HEK293 (cell line): ENCODE measurements at regions not wholly inside any gene's neighbourhood (a gene's known extent, or its start where the extent isn't known, plus 50 kb on each side); places are given as distances from the start of the nearest gene placed in this dataset.

ENCODE experiments used
- CTCF ChIA-PET: fragments of 350-600 bp; formaldehyde crosslinking; extraction: SDS; loops from one replicate; lab custom pipeline; 2021; ENCODE audit warnings: antibody characterized with exemption; lab: Yijun Ruan, JAX
- POLR2A ChIA-PET: fragments of 300-600 bp; formaldehyde crosslinking; extraction: SDS; loops from one replicate; lab custom pipeline; 2020; ENCODE audit warnings: antibody characterized with exemption, inconsistent platforms; lab: Yijun Ruan, JAX
- H3K27ac ChIP-seq: fragments of 200-500 bp; sonication (Bioruptor generic); 2 replicates; pipeline ENCODE4 v1.5.1; 2014; ENCODE audit warnings: low read depth, low read length, control low read depth, inconsistent platforms; ENCODE audit errors: extremely low read depth
- H3K36me3 ChIP-seq, 2 experiments: fragments of 200-500 bp in 1 of 2; sonication (Bioruptor generic) in 1 of 2; 1 replicate in 1 of 2; 2 replicates in 1 of 2; pipeline ENCODE4 v1.5.1; 2014 to 2017; ENCODE audit warnings: inconsistent platforms in 2 of 2, low read length in 2 of 2; ENCODE audit not compliant: control insufficient read depth in 2 of 2, insufficient read depth in 1 of 2
- H3K4me1 ChIP-seq: fragments of 200-500 bp; sonication (Bioruptor generic); 2 replicates; pipeline ENCODE4 v1.5.1; 2014; ENCODE audit warnings: mild to moderate bottlenecking, low read length, inconsistent platforms; ENCODE audit not compliant: control insufficient read depth, insufficient read depth
- H3K4me3 ChIP-seq: 2 replicates; pipeline ENCODE4 v1.5.1; 2011; ENCODE audit warnings: low read depth, mild to moderate bottlenecking, control low read depth, low read length, moderate library complexity
- H3K9me3 ChIP-seq: fragments of 200-500 bp; sonication (Bioruptor generic); 2 replicates; pipeline ENCODE4 v1.5.1; 2014; ENCODE audit warnings: low read depth, low read length, inconsistent platforms; ENCODE audit not compliant: control insufficient read depth, insufficient read depth
- EGR2 ChIP-seq: fragments of 450-650 bp; formaldehyde crosslinking; IDR thresholded peaks from 2 replicates; pipeline ENCODE4 v1.5.1; 2016; ENCODE audit warnings: low read depth, missing biosample characterization, missing genetic modification characterization
- KLF7 ChIP-seq: fragments of 450-650 bp; formaldehyde crosslinking; IDR thresholded peaks from 2 replicates; pipeline ENCODE4 v1.5.1; 2016; ENCODE audit warnings: missing biosample characterization, missing genetic modification characterization, borderline replicate concordance
- ZNF335 ChIP-seq: fragments of 450-650 bp; formaldehyde crosslinking; conservative IDR thresholded peaks from 2 replicates; pipeline ENCODE4 v1.5.1; 2016; ENCODE audit warnings: missing biosample characterization, missing genetic modification characterization
- ZNF624 ChIP-seq: fragments of 450-650 bp; formaldehyde crosslinking; IDR thresholded peaks from 2 replicates; pipeline ENCODE4 v1.5.1; 2017; ENCODE audit warnings: missing biosample characterization, missing genetic modification characterization
- ZNF654 ChIP-seq: fragments of 450-650 bp; formaldehyde crosslinking; IDR thresholded peaks from 2 replicates; pipeline ENCODE4 v1.5.1; 2016; ENCODE audit warnings: low read depth, missing biosample characterization, missing genetic modification characterization
- ZXDB ChIP-seq: fragments of 450-650 bp; formaldehyde crosslinking; IDR thresholded peaks from 2 replicates; pipeline ENCODE4 v1.5.1; 2016; ENCODE audit warnings: missing biosample characterization, missing genetic modification characterization
- TF ChIP-seq, protein P1 (sequence below): fragments of 450-650 bp; formaldehyde crosslinking; IDR thresholded peaks from 2 replicates; pipeline ENCODE4 v1.5.1; 2016; ENCODE audit warnings: missing biosample characterization, missing genetic modification characterization
- TF ChIP-seq, protein P2 (sequence below): fragments of 450-650 bp; formaldehyde crosslinking; IDR thresholded peaks from 2 replicates; pipeline ENCODE4 v1.5.1; 2017; ENCODE audit warnings: missing biosample characterization, missing genetic modification characterization
- TF ChIP-seq, protein P3 (sequence below): fragments of 450-650 bp; formaldehyde crosslinking; IDR thresholded peaks from 2 replicates; pipeline ENCODE4 v1.5.1; 2016; ENCODE audit warnings: missing biosample characterization, missing genetic modification characterization

DNA sequence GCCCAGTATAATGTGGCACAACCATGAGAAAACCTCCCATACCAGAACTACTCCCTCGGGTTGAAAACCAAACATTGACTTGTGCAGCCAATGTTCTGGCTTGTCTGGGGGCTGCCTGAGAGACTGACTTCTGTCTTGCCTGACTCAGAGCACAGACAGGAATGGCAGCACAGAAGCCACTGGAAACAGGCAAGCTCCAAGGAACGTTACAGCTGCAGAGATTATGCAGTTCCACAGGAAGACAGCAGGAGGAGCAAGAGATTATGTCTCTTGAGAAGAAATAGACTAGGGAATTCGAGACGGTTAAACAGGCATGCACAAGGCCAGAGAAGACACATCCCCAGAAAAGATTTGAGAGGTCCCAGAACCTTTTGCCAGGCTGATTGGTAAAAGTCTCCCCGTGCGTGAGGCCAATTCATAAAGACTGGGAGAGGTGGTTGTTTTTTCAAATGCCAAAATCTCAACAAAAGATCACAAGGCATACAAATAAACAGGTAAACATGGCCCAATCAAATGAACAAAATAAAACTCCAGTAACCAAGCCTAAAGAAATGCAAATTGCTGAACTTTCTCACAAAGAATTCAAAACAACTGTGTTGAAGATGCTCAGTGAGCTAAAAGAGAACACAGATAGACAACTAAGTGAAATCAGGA is 90.6 kb upstream of the CDH5 start:
- POLR2A ChIA-PET, result interaction anchor here (0.6 kb wide), 1 partner anchor 320 kb away, joined by 9 read pairs; no protein-coding TSS in a partner anchor
- TF ChIP-seq ZNF654 (tag by site-specific recombination) (peak; percentile 33), ZNF335 (tag by site-specific recombination) (peak; percentile 74), EGR2 (tag by site-specific recombination) (no peak)
- TF ChIP-seq, protein P1, sequence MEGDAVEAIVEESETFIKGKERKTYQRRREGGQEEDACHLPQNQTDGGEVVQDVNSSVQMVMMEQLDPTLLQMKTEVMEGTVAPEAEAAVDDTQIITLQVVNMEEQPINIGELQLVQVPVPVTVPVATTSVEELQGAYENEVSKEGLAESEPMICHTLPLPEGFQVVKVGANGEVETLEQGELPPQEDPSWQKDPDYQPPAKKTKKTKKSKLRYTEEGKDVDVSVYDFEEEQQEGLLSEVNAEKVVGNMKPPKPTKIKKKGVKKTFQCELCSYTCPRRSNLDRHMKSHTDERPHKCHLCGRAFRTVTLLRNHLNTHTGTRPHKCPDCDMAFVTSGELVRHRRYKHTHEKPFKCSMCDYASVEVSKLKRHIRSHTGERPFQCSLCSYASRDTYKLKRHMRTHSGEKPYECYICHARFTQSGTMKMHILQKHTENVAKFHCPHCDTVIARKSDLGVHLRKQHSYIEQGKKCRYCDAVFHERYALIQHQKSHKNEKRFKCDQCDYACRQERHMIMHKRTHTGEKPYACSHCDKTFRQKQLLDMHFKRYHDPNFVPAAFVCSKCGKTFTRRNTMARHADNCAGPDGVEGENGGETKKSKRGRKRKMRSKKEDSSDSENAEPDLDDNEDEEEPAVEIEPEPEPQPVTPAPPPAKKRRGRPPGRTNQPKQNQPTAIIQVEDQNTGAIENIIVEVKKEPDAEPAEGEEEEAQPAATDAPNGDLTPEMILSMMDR (tag by site-specific recombination), result peak; percentile 33; the same call in 1 of the 2 replicates
- Histone ChIP-seq H3K27ac (no peak overlapping the region), H3K9me3 (no peaks in the 10 kb centered on the region), H3K4me1 (no peaks in the 10 kb centered on the region), H3K36me3 (no peaks in the 10 kb centered on the region), H3K4me3 (no peak overlapping the region)
- CTCF ChIA-PET, result interaction anchor here (0.5 to 2.6 kb wide), 16 partner anchors 10 to 1765 kb away, joined by 3 to 23 read pairs (median 3); no protein-coding TSS in a partner anchor

DNA sequence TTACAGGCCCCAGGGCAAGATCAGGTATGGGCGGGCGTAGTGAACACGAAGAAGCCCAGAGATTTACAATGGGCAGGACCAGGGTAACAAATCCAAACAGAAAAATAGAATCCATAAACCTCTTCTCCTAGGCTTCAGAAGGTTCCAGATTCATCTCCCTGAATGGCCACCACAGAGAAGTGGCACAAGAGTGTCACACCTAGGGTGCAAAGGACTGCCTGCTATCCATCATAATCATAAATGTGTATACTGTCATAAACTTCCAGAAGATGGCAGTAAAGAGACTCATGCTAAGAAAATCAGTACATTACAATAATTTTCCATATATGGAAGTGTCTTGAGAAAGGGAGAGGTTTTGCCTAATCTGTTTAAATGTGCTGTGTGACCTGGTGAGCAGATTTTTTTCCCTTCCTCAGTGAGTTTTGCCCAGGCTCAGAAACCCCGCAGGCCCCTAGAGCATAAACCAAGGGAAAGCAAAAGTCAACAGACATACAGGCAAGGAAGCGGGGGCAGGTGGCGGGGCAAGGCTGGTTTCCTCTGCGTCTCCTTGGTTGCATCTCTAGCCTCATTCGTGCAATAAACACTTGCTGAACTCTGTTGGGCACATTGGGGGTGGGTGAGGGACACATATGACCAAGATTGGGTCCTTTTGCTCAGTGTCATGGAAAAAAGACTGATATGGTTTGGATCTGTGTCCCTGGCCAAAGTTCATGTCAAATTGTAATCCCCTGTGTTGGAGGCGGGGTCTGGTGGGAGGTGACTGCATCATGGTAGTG is 92.0 kb upstream of the CDH5 start:
- no peaks in the 10 kb centered on the region for H3K9me3 ChIP-seq
- H3K4me1 ChIP-seq, result no peaks in the 10 kb centered on the region
- CTCF ChIA-PET, result interaction anchor here (0.7 to 2.6 kb wide), 11 partner anchors 12 to 494 kb away, joined by 3 to 23 read pairs (median 5); no protein-coding TSS in a partner anchor
- POLR2A ChIA-PET, result no interaction called here
- no peaks in the 10 kb centered on the region for H3K36me3 ChIP-seq
- H3K4me3 ChIP-seq, result no peak overlapping the region
- TF ChIP-seq ZNF624 (tag by site-specific recombination) (no peak), ZNF654 (tag by site-specific recombination) (peak; percentile 17; the same call in 1 of the 2 replicates)
- H3K27ac ChIP-seq, result no peak overlapping the region

DNA sequence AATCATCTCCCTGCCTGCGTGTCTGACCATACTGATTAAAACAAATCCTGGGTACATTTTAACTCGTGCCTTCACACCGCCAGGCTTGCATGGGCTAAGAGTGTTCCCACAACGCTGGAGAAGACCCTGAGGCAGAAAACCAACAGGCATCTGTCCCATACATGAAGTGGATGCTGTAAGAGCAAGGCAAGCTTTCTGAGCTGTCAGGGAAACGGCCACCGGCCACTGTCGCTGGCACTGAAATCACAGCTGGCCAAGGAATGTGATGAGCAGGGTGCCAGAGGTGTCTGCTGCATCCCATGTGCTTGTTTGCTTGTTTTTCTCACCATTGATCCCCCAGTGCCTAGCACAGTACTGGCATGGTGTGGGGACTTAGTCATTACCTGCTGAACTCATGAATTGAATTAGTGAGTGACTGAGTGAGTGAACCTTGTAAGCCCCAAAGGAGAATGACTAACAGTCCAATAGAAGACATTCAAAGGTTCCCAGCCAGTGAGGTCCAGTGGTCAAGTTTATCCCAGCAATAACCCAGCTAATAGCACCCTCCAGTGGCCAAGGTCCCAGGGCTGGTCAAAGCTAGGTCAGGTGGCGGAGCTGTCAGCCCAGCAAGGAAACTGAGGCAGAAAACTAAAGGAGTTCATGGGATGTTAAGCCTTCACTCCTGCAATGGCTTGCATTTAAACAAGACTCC is 92.7 kb upstream of the CDH5 start:
- TF ChIP-seq, protein P2, sequence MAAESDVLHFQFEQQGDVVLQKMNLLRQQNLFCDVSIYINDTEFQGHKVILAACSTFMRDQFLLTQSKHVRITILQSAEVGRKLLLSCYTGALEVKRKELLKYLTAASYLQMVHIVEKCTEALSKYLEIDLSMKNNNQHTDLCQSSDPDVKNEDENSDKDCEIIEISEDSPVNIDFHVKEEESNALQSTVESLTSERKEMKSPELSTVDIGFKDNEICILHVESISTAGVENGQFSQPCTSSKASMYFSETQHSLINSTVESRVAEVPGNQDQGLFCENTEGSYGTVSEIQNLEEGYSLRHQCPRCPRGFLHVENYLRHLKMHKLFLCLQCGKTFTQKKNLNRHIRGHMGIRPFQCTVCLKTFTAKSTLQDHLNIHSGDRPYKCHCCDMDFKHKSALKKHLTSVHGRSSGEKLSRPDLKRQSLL (tag by site-specific recombination), result no peak
- TF ChIP-seq, protein P3, sequence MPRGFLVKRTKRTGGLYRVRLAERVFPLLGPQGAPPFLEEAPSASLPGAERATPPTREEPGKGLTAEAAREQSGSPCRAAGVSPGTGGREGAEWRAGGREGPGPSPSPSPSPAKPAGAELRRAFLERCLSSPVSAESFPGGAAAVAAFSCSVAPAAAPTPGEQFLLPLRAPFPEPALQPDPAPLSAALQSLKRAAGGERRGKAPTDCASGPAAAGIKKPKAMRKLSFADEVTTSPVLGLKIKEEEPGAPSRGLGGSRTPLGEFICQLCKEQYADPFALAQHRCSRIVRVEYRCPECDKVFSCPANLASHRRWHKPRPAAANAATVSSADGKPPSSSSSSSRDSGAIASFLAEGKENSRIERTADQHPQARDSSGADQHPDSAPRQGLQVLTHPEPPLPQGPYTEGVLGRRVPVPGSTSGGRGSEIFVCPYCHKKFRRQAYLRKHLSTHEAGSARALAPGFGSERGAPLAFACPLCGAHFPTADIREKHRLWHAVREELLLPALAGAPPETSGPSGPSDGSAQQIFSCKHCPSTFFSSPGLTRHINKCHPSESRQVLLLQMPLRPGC, result no peak
- no peak for TF ChIP-seq ZXDB
- no peak for TF ChIP-seq KLF7 (tag by site-specific recombination)
- H3K4me1 ChIP-seq, result no peaks in the 10 kb centered on the region
- no peaks in the 10 kb centered on the region for H3K36me3 ChIP-seq
- no peak overlapping the region for H3K4me3 ChIP-seq
- CTCF ChIA-PET, result interaction anchor here (0.7 to 1.0 kb wide), 4 partner anchors 13 to 493 kb away, joined by 3 to 4 read pairs (median 3); no protein-coding TSS in a partner anchor
- POLR2A ChIA-PET, result no interaction called here
- H3K9me3 ChIP-seq, result no peaks in the 10 kb centered on the region
- no peak overlapping the region for H3K27ac ChIP-seq
